GM12878 (cell line): ENCODE measurements at regions not wholly inside any gene's neighbourhood (a gene's known extent, or its start where the extent isn't known, plus 50 kb on each side); places are given as distances from the start of the nearest gene placed in this dataset.

Experiments
- CHD1 ChIP-seq: IDR thresholded peaks from 2 replicates; pipeline ENCODE4 v1.6.1; 2012; ENCODE audit warnings: low read depth, low read length, improper control_type of control experiment
- CHD4 ChIP-seq: fragments of 200-600 bp; sonication (generic); IDR thresholded peaks from 2 replicates; pipeline ENCODE4 v1.6.1; 2016; ENCODE audit warnings: mild to moderate bottlenecking
- ESRRA ChIP-seq: IDR thresholded peaks from 2 replicates; pipeline ENCODE4 v1.6.1; 2012; ENCODE audit warnings: mild to moderate bottlenecking, low read length, improper control_type of control experiment
- HDAC2 ChIP-seq: fragments of 200-600 bp; sonication (generic); IDR thresholded peaks from 2 replicates; pipeline ENCODE4 v1.6.1; 2017
- HDGF ChIP-seq: fragments of 450-650 bp; IDR thresholded peaks from 2 replicates; pipeline ENCODE4 v1.6.1; 2016; ENCODE audit warnings: antibody characterized with exemption
- IKZF1 ChIP-seq: fragments of 450-650 bp; conservative IDR thresholded peaks from 2 replicates; pipeline ENCODE4 v1.6.1; 2017; ENCODE audit warnings: antibody characterized with exemption, mild to moderate bottlenecking
- NFXL1 ChIP-seq: fragments of 450-650 bp; IDR thresholded peaks from 2 replicates; pipeline ENCODE4 v1.6.1; 2017; ENCODE audit warnings: antibody characterized with exemption, mild to moderate bottlenecking, borderline replicate concordance
- NR2C2 ChIP-seq: IDR thresholded peaks from 2 replicates; pipeline ENCODE4 v1.6.1; 2011; ENCODE audit warnings: borderline replicate concordance, low read depth; ENCODE audit not compliant: control insufficient read depth, insufficient read length
- NRF1 ChIP-seq: conservative IDR thresholded peaks from 2 replicates; pipeline ENCODE4 v1.6.1; 2011; ENCODE audit warnings: mild to moderate bottlenecking, low read depth, low read length, improper control_type of control experiment
- RBBP5 ChIP-seq: fragments of 200-600 bp; sonication (generic); conservative IDR thresholded peaks from 2 replicates; pipeline ENCODE4 v1.6.1; 2016
- TCF7 ChIP-seq: IDR thresholded peaks from 2 replicates; pipeline ENCODE4 v1.6.1; 2014; ENCODE audit warnings: antibody characterized with exemption, borderline replicate concordance
- WRNIP1 ChIP-seq: IDR thresholded peaks from 2 replicates; pipeline ENCODE4 v1.6.1; 2011; ENCODE audit warnings: low read depth, low read length, improper control_type of control experiment, borderline replicate concordance
- TF ChIP-seq, protein P1 (sequence below): fragments of 150-350 bp; IDR thresholded peaks from 2 replicates; pipeline ENCODE4 v1.6.1; 2014; ENCODE audit warnings: mild to moderate bottlenecking, low read depth, low read length
- TF ChIP-seq, protein P2 (sequence below): fragments of 150-350 bp; IDR thresholded peaks from 2 replicates; pipeline ENCODE4 v1.6.1; 2016; ENCODE audit warnings: low read depth, low read length
- TF ChIP-seq, protein P3 (sequence below): fragments of 450-650 bp; IDR thresholded peaks from 2 replicates; pipeline ENCODE4 v1.6.1; 2016; ENCODE audit warnings: mild to moderate bottlenecking, moderate library complexity, borderline replicate concordance
- TF ChIP-seq, protein P4 (sequence below): fragments of 450-650 bp; IDR thresholded peaks from 2 replicates; pipeline ENCODE4 v1.6.1; 2017; ENCODE audit warnings: mild to moderate bottlenecking, moderate library complexity

DNA sequence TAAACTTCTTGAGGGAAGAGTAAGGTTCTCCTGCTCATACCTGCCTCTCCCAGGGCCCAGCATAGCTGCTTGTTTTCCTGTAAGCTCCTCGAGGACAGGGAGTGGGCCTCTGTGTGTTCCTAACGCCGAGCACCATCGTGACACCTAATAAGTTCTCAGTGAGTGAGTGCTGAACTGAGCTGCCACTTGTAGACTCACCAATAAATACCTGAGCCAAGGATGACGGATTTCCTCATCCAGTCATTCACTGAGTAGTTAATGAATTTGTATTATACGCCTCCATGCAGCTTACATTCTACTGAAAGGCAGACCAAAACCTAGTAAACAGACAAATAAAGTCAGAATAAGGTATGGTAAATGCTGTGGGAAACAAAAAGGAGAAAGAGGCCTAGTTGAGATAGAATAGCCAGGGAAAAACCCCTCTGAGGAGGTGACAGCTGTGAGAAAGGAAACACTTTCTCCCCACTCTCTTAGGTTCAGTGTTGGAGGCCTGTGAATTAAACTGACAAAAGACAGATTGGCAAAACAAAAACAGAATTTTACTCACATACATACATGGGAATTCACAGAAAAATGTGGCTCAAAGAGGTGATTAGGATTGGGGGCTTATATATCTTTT is 138.6 kb downstream of the B3GNT2 start (continued):
- no peak for TF ChIP-seq NRF1
- no peak for TF ChIP-seq ESRRA
- no peak for TF ChIP-seq HDAC2
- TF ChIP-seq, protein P1, sequence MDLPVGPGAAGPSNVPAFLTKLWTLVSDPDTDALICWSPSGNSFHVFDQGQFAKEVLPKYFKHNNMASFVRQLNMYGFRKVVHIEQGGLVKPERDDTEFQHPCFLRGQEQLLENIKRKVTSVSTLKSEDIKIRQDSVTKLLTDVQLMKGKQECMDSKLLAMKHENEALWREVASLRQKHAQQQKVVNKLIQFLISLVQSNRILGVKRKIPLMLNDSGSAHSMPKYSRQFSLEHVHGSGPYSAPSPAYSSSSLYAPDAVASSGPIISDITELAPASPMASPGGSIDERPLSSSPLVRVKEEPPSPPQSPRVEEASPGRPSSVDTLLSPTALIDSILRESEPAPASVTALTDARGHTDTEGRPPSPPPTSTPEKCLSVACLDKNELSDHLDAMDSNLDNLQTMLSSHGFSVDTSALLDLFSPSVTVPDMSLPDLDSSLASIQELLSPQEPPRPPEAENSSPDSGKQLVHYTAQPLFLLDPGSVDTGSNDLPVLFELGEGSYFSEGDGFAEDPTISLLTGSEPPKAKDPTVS, result no peak
- TF ChIP-seq, protein P2, sequence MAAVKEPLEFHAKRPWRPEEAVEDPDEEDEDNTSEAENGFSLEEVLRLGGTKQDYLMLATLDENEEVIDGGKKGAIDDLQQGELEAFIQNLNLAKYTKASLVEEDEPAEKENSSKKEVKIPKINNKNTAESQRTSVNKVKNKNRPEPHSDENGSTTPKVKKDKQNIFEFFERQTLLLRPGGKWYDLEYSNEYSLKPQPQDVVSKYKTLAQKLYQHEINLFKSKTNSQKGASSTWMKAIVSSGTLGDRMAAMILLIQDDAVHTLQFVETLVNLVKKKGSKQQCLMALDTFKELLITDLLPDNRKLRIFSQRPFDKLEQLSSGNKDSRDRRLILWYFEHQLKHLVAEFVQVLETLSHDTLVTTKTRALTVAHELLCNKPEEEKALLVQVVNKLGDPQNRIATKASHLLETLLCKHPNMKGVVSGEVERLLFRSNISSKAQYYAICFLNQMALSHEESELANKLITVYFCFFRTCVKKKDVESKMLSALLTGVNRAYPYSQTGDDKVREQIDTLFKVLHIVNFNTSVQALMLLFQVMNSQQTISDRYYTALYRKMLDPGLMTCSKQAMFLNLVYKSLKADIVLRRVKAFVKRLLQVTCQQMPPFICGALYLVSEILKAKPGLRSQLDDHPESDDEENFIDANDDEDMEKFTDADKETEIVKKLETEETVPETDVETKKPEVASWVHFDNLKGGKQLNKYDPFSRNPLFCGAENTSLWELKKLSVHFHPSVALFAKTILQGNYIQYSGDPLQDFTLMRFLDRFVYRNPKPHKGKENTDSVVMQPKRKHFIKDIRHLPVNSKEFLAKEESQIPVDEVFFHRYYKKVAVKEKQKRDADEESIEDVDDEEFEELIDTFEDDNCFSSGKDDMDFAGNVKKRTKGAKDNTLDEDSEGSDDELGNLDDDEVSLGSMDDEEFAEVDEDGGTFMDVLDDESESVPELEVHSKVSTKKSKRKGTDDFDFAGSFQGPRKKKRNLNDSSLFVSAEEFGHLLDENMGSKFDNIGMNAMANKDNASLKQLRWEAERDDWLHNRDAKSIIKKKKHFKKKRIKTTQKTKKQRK, result no peak
- TF ChIP-seq WRNIP1, result no peak
- no peak for TF ChIP-seq CHD4
- TF ChIP-seq, protein P3, sequence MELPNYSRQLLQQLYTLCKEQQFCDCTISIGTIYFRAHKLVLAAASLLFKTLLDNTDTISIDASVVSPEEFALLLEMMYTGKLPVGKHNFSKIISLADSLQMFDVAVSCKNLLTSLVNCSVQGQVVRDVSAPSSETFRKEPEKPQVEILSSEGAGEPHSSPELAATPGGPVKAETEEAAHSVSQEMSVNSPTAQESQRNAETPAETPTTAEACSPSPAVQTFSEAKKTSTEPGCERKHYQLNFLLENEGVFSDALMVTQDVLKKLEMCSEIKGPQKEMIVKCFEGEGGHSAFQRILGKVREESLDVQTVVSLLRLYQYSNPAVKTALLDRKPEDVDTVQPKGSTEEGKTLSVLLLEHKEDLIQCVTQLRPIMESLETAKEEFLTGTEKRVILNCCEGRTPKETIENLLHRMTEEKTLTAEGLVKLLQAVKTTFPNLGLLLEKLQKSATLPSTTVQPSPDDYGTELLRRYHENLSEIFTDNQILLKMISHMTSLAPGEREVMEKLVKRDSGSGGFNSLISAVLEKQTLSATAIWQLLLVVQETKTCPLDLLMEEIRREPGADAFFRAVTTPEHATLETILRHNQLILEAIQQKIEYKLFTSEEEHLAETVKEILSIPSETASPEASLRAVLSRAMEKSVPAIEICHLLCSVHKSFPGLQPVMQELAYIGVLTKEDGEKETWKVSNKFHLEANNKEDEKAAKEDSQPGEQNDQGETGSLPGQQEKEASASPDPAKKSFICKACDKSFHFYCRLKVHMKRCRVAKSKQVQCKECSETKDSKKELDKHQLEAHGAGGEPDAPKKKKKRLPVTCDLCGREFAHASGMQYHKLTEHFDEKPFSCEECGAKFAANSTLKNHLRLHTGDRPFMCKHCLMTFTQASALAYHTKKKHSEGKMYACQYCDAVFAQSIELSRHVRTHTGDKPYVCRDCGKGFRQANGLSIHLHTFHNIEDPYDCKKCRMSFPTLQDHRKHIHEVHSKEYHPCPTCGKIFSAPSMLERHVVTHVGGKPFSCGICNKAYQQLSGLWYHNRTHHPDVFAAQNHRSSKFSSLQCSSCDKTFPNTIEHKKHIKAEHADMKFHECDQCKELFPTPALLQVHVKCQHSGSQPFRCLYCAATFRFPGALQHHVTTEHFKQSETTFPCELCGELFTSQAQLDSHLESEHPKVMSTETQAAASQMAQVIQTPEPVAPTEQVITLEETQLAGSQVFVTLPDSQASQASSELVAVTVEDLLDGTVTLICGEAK, result peak; percentile 39; the same call in 1 of the 2 replicates
- TF ChIP-seq, protein P4, sequence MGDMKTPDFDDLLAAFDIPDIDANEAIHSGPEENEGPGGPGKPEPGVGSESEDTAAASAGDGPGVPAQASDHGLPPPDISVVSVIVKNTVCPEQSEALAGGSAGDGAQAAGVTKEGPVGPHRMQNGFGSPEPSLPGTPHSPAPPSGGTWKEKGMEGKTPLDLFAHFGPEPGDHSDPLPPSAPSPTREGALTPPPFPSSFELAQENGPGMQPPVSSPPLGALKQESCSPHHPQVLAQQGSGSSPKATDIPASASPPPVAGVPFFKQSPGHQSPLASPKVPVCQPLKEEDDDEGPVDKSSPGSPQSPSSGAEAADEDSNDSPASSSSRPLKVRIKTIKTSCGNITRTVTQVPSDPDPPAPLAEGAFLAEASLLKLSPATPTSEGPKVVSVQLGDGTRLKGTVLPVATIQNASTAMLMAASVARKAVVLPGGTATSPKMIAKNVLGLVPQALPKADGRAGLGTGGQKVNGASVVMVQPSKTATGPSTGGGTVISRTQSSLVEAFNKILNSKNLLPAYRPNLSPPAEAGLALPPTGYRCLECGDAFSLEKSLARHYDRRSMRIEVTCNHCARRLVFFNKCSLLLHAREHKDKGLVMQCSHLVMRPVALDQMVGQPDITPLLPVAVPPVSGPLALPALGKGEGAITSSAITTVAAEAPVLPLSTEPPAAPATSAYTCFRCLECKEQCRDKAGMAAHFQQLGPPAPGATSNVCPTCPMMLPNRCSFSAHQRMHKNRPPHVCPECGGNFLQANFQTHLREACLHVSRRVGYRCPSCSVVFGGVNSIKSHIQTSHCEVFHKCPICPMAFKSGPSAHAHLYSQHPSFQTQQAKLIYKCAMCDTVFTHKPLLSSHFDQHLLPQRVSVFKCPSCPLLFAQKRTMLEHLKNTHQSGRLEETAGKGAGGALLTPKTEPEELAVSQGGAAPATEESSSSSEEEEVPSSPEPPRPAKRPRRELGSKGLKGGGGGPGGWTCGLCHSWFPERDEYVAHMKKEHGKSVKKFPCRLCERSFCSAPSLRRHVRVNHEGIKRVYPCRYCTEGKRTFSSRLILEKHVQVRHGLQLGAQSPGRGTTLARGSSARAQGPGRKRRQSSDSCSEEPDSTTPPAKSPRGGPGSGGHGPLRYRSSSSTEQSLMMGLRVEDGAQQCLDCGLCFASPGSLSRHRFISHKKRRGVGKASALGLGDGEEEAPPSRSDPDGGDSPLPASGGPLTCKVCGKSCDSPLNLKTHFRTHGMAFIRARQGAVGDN, result peak; percentile 69; the same call in 1 of the 2 replicates
- TF ChIP-seq NR2C2, result no peak
- TF ChIP-seq CHD1, result no peak
- no peak for TF ChIP-seq NFXL1
- TF ChIP-seq IKZF1, result 0 out of 2 replicates have a peak, but pooled peaks have one; percentile 20
- TF ChIP-seq HDGF, result no peak
- no peak for TF ChIP-seq TCF7
- TF ChIP-seq RBBP5, result no peak
